Esophagus (tissue), 2 donors: ENCODE measurements at regions not wholly inside any gene's neighbourhood (a gene's known extent, or its start where the extent isn't known, plus 50 kb on each side); places are given as distances from the start of the nearest gene placed in this dataset.

ENCODE experiments used
- H3K27ac ChIP-seq, 2 donors: one replicate each; pipeline ENCODE4 v1.5.1; 2013; ENCODE audit warnings: low read depth in 2 of 2, mild to moderate bottlenecking in 2 of 2, inconsistent platforms in 1 of 2, low read length in 1 of 2, moderate library complexity in 1 of 2
- H3K27me3 ChIP-seq, 2 donors: one replicate each; pipeline ENCODE4 v1.6.1; 2013; ENCODE audit warnings: low read length in 2 of 2, control low read depth in 1 of 2, mild to moderate bottlenecking in 1 of 2; ENCODE audit not compliant: insufficient read depth in 2 of 2, control insufficient read depth in 1 of 2
- H3K36me3 ChIP-seq, 2 donors: one replicate each; pipeline ENCODE4 v1.6.1; 2013; ENCODE audit warnings: low read length in 1 of 2; ENCODE audit not compliant: control insufficient read depth in 2 of 2, insufficient read depth in 2 of 2
- H3K4me1 ChIP-seq, 2 donors: one replicate each; pipeline ENCODE4 v1.6.1; 2013; ENCODE audit warnings: low read length in 1 of 2; ENCODE audit not compliant: control insufficient read depth in 2 of 2, insufficient read depth in 2 of 2
- H3K4me3 ChIP-seq, 2 donors: one replicate each; pipeline ENCODE4 v1.5.1; 2013; ENCODE audit warnings: low read length in 2 of 2, mild to moderate bottlenecking in 2 of 2, low read depth in 1 of 2, moderate library complexity in 1 of 2
- H3K9me3 ChIP-seq, 2 donors: one replicate each; pipeline ENCODE4 v1.6.1; 2013; ENCODE audit warnings: mild to moderate bottlenecking in 2 of 2, low read depth in 1 of 2, low read length in 1 of 2, moderate library complexity in 1 of 2; ENCODE audit not compliant: control insufficient read depth in 2 of 2, insufficient read depth in 1 of 2
- WGBS, 2 donors: extraction: QIAGEN DNeasy Blood & Tissue Kit; methylation state at CpG; one replicate each; pipeline ENCODE4 v1.1.7; 2013; 5-methylcytosine and 5-hydroxymethylcytosine counted together
- donor health status: healthy with polysubstance abuse.
- donor health status: Bipolar disorder and iron deficiency.

- H3K27ac ChIP-seq = no peak overlapping the region
- H3K36me3 ChIP-seq = no peaks in the 10 kb centered on the region
- H3K4me3 ChIP-seq = no peak overlapping the region
- peaks cover 3 to 9% of the 10 kb centered on the region in 2 donors for H3K27me3 ChIP-seq
- WGBS, 2 donors = 71 to 75% methylated on average over 1 of the region's 1 CpG
- H3K9me3 ChIP-seq = peaks cover 0 to 6% of the 10 kb centered on the region in 2 donors
- peaks cover 0 to 4% of the 10 kb centered on the region in 2 donors for H3K4me1 ChIP-seq
Observed at GRCh38 chr5:73387149-73387591, 61.4 kb downstream of the FOXD1 start.

DNA sequence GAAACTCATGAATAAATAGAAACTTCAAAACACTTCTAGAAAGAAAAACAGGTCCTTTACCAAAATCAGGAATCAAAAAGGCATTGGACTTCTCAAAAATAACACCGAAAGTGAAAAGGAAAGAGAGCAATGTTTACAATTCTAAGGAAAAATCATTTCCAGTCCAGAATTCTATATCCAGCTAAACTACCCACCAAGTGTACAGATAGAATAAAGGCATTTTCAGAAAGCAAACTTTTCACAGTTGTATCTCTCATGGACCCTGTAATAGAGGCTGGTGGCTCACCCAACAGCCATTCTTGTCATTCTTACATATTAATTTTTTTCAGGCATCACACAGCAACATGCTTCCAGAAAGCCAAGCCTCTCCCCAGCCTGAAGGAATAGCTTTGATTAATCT lies 63.7 kb downstream of the FOXD1 start:
- Histone ChIP-seq H3K27ac (no peak overlapping the region), H3K27me3 (peaks cover 3 to 24% of the 10 kb centered on the region in 2 donors), H3K4me3 (no peak overlapping the region), H3K9me3 (peaks cover 0 to 9% of the 10 kb centered on the region in 2 donors), H3K36me3 (no peaks in the 10 kb centered on the region), H3K4me1 (peaks cover 6 to 10% of the 10 kb centered on the region in 2 donors)
- 86 to 88% methylated on average over 1 of the region's 1 CpG for WGBS, 2 donors

DNA sequence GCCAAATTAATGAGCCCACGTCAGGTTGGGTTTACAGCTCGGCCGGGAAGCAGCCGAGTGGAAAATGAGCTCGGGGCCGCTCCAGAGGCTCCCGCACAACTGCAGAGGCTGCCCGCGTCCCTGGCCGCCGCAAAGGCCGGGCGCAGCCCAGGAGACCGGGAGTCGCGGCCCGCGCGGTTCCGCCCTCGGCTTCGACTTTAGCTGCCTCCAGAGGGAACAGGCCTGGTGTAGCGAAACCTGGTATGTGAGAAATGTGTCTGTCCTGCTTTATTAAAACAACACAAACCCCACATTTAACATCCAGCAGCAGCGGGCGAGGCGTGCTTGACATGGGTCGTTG lies 66.2 kb downstream of the FOXD1 start:
- H3K9me3 ChIP-seq = peaks cover 0 to 9% of the 10 kb centered on the region in 2 donors
- no peaks in the 10 kb centered on the region for H3K36me3 ChIP-seq
- H3K4me3 ChIP-seq = peak overlapping the region in 1 of 2 donors; percentile 4
- H3K4me1 ChIP-seq = peaks cover 6 to 10% of the 10 kb centered on the region in 2 donors
- WGBS, 2 donors = 39 to 45% methylated on average over 27 of the region's 27 CpGs
- H3K27me3 ChIP-seq = peaks cover 3 to 24% of the 10 kb centered on the region in 2 donors
- H3K27ac ChIP-seq = no peak overlapping the region

GRCh38 chr5:73381590-73382400 lies 66.8 kb downstream of the FOXD1 start:
- Histone ChIP-seq H3K9me3 (peaks cover 0 to 9% of the 10 kb centered on the region in 2 donors), H3K4me3 (peak overlapping the region in 1 of 2 donors; percentile 4), H3K4me1 (peaks cover 6 to 10% of the 10 kb centered on the region in 2 donors), H3K27ac (no peak overlapping the region), H3K27me3 (peaks cover 3 to 23% of the 10 kb centered on the region in 2 donors), H3K36me3 (no peaks in the 10 kb centered on the region)
- WGBS, 2 donors = 15 to 18% methylated on average over 66 to 90 of the region's 90 CpGs

DNA sequence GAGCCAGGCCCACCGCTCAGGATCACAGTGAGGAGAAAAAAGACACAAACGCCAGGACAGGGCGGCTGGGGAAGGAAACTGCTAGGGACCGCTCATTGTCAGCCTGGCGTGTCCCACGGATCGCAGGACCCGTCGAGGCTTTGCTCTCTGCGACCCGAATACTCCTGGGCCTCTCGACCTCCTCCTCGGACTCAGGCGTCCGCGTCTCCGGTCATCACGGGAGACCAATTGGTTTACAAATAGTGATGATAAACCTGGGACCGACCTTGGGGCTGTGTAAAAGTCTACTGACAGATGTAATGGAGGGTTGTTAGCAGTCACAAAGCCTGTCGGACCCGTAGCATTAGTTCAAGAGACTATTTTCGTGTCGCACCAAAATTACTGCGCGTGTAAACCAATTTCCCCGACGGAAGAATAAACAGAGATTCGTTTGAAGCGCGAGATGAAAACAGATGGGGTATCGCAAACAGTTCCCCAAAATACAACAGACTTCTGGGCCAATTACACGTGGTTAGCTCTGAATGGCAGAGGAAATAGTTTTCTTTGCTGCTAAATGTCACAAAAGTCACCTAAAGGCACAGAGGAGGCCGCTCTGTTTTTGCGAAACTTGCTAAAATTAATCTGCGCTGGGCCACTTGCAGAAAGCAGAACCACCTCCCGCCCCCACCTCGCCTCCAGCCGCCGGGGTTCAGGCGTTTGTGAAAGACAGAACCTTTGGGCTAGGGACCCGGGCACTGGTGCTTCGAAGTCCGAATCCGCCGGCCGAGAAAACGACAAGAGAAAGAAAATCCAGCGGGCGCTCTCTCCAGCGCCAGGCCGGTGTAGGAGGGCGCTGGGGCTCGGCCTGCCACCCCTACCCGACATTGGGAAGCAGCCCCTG lies 67.6 kb downstream of the FOXD1 start:
- peaks cover 6 to 10% of the 10 kb centered on the region in 2 donors for H3K4me1 ChIP-seq
- no peak overlapping the region for H3K27ac ChIP-seq
- H3K9me3 ChIP-seq = peaks cover 0 to 9% of the 10 kb centered on the region in 2 donors
- 32 to 42% methylated on average over 53 to 54 of the region's 54 CpGs for WGBS, 2 donors
- H3K36me3 ChIP-seq = no peaks in the 10 kb centered on the region
- peaks cover 3 to 23% of the 10 kb centered on the region in 2 donors for H3K27me3 ChIP-seq
- H3K4me3 ChIP-seq = peak overlapping the region in 1 of 2 donors; percentile 4

- 56% methylated on average over 19 of the region's 19 CpGs for WGBS, 2 donors
- Histone ChIP-seq H3K27me3 (peaks cover 3 to 23% of the 10 kb centered on the region in 2 donors), H3K27ac (no peak overlapping the region), H3K4me1 (peaks cover 6 to 10% of the 10 kb centered on the region in 2 donors), H3K4me3 (no peak overlapping the region), H3K9me3 (peaks cover 0 to 9% of the 10 kb centered on the region in 2 donors), H3K36me3 (no peaks in the 10 kb centered on the region)
Observed at GRCh38 chr5:73380041-73380440, 68.5 kb downstream of the FOXD1 start.

DNA sequence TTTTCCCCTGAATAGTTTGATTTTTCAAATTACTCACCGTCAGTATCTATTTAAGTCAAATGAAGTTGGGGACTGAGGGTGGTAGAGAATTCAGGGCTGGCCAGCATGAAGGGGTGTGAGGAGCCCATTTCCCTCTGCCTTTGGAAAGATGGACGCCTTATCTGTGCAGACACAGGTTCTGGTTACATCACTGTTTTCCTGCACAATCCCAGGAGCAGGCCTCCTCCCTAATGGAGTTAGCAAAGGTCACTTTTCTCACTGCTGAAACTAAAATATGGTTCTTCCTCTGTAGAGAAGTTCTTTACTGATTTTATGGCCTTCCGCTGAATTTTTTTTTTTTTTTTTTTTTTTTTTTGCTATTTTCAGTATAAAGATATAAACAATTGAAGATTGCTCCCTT lies 69.1 kb downstream of the FOXD1 start:
- H3K27ac ChIP-seq = no peak overlapping the region
- H3K27me3 ChIP-seq = peaks cover 3 to 23% of the 10 kb centered on the region in 2 donors
- H3K4me1 ChIP-seq = peaks cover 6 to 10% of the 10 kb centered on the region in 2 donors
- no peak overlapping the region for H3K4me3 ChIP-seq
- H3K36me3 ChIP-seq = no peaks in the 10 kb centered on the region
- peaks cover 0 to 9% of the 10 kb centered on the region in 2 donors for H3K9me3 ChIP-seq
- 87% methylated on average over 3 of the region's 3 CpGs for WGBS, 2 donors

GRCh38 chr5:73378765-73379164 lies 69.8 kb downstream of the FOXD1 start:
- WGBS, 2 donors = 91 to 92% methylated on average over 1 of the region's 1 CpG
- no peak overlapping the region for H3K4me3 ChIP-seq
- H3K4me1 ChIP-seq = peaks cover 6 to 10% of the 10 kb centered on the region in 2 donors
- peaks cover 3 to 23% of the 10 kb centered on the region in 2 donors for H3K27me3 ChIP-seq
- no peaks in the 10 kb centered on the region for H3K36me3 ChIP-seq
- H3K9me3 ChIP-seq = peaks cover 0 to 9% of the 10 kb centered on the region in 2 donors
- no peak overlapping the region for H3K27ac ChIP-seq

DNA sequence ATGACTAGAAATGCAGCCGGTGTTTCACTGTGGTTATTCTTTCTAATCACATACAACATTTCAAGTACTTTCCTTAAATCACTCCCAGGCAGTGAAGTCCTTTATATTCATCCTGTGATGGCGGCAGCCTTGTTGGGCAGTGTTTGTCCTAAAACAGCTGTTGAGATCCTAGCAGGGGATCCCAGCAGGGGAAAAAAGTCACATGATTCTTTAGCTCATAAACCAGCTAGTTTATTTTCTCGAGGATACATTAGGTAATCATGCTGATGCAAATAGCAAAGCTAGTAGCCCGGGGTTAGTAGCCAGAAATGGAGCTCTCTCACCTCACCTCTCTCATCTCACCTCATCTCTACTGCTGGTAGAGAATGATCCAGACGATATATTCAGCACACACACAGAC lies 70.5 kb downstream of the FOXD1 start:
- Histone ChIP-seq H3K27ac (no peak overlapping the region), H3K36me3 (no peaks in the 10 kb centered on the region), H3K4me1 (peaks cover 6 to 10% of the 10 kb centered on the region in 2 donors), H3K9me3 (peaks cover 0 to 9% of the 10 kb centered on the region in 2 donors), H3K4me3 (no peak overlapping the region), H3K27me3 (peaks cover 0 to 20% of the 10 kb centered on the region in 2 donors)
- WGBS, 2 donors = 54 to 57% methylated on average over 5 of the region's 5 CpGs
